DOHH2 (cell line): ENCODE measurements at regions not wholly inside any gene's neighbourhood (a gene's known extent, or its start where the extent isn't known, plus 50 kb on each side); places are given as distances from the start of the nearest gene placed in this dataset.

Experiments used
- CTCF ChIP-seq: fragments of 200-600 bp; sonication (generic); IDR thresholded peaks from one replicate; pipeline ENCODE4 v1.5.1; 2014; ENCODE audit warnings: antibody characterized with exemption, mild to moderate bottlenecking, low read depth, low read length; ENCODE audit not compliant: poor library complexity, severe bottlenecking
- EZH2phosphoT487 ChIP-seq: fragments of 200-600 bp; sonication (generic); IDR thresholded peaks from 2 replicates; pipeline ENCODE4 v1.6.1; 2017; ENCODE audit warnings: borderline replicate concordance, mild to moderate bottlenecking, antibody characterized with exemption, low read length, moderate library complexity, mixed read lengths

GRCh38 chr15:35317217-35317616 lies 228.7 kb downstream of the DPH6 start:
- TF ChIP-seq CTCF = no peak
- no peak for TF ChIP-seq EZH2phosphoT487
